Activated CD4-positive, alpha-beta T cell treated with anti-CD3 and anti-CD28 coated beads for 36 hours (primary cell): ENCODE measurements at regions not wholly inside any gene's neighbourhood (a gene's known extent, or its start where the extent isn't known, plus 50 kb on each side); places are given as distances from the start of the nearest gene placed in this dataset.
"Not testable (repeated sequence)": the region's sequence is repeated elsewhere in the genome, so short reads cannot be mapped to it uniquely, and the experiment has no call there.

ENCODE experiments used
- ATAC-seq: fragments of 200-7000 bp; cut with Tn5 transposase; one replicate; pipeline ENCODE4 v1.10.0; 2021; ENCODE audit warnings: mild to moderate bottlenecking, moderate library complexity
- CTCF ChIA-PET: fragments of 350-600 bp; sonication (Branson Sonifier 250); formaldehyde crosslinking; loops from one replicate; lab custom pipeline; 2021; ENCODE audit warnings: antibody characterized with exemption; lab: Charles Lee
- POLR2A ChIA-PET: fragments of 350-600 bp; sonication (Branson Sonifier 250); formaldehyde crosslinking; loops from one replicate; lab custom pipeline; 2021; ENCODE audit warnings: antibody characterized with exemption, inconsistent platforms; lab: Charles Lee
- DNase-seq: peaks from one replicate; pipeline ENCODE4 v3.0.0-alpha.2; 2020
- H3K27ac Mint-ChIP-seq: one replicate; pipeline ENCODE4 v1.8.0; 2021; ENCODE audit warnings: mixed read lengths
- H3K27me3 Mint-ChIP-seq: one replicate; pipeline ENCODE4 v1.8.0; 2021; ENCODE audit warnings: mixed read lengths
- H3K36me3 Mint-ChIP-seq: one replicate; pipeline ENCODE4 v1.8.0; 2021; ENCODE audit warnings: low read depth, mixed read lengths
- H3K4me1 Mint-ChIP-seq: one replicate; pipeline ENCODE4 v1.8.0; 2021; ENCODE audit warnings: mixed read lengths
- H3K4me3 Mint-ChIP-seq: one replicate; pipeline ENCODE4 v1.8.0; 2021; ENCODE audit warnings: mild to moderate bottlenecking, moderate library complexity, mixed read lengths
- H3K9me3 Mint-ChIP-seq: one replicate; pipeline ENCODE4 v1.8.0; 2021; ENCODE audit warnings: low read depth, mixed read lengths
- intact Hi-C, 2 experiments: fragments of 100-400 bp; cut with DNase I in 1 of 2; cut with micrococcal nuclease in 1 of 2; formaldehyde crosslinking; loops; one replicate each; pipeline versions ENCODE4 v1.14.2 to v1.15.1; 2022 to 2024; cut with DNase I, micrococcal nuclease

- peaks cover 1% of the 10 kb centered on the region for H3K9me3 Mint-ChIP-seq
- ChIA-PET POLR2A (no interaction called here), CTCF (no interaction called here)
- H3K36me3 Mint-ChIP-seq = no peaks in the 10 kb centered on the region
- no peak overlapping the region for H3K4me3 Mint-ChIP-seq
- H3K27me3 Mint-ChIP-seq = no peaks in the 10 kb centered on the region
- intact Hi-C loops = no loop called here
- ATAC-seq (no peak), DNase-seq (no peak)
- H3K27ac Mint-ChIP-seq = no peak overlapping the region
- H3K4me1 Mint-ChIP-seq = no peaks in the 10 kb centered on the region
These were observed 240.2 kb upstream of the ZNF608 start for GRCh38 chr5:124986667-124987066.

- ATAC-seq, H3K4me1 Mint-ChIP-seq, H3K36me3 Mint-ChIP-seq, DNase-seq, H3K27ac Mint-ChIP-seq, H3K9me3 Mint-ChIP-seq, CTCF ChIA-PET, intact Hi-C loops, H3K27me3 Mint-ChIP-seq, H3K4me3 Mint-ChIP-seq, POLR2A ChIA-PET: not testable (repeated sequence)
These were observed 241.3 kb upstream of the ZNF608 start for GRCh38 chr5:124987786-124988185.

GRCh38 chr5:124990723-124991122 lies 244.3 kb upstream of the ZNF608 start:
- H3K4me3 Mint-ChIP-seq = no peak overlapping the region
- intact Hi-C loops = no loop called here
- H3K27me3 Mint-ChIP-seq = no peaks in the 10 kb centered on the region
- ChIA-PET CTCF (interaction anchor here (0.7 kb wide), 1 partner anchor 955 kb away, joined by 3 read pairs; no protein-coding TSS in a partner anchor), POLR2A (no interaction called here)
- DNase-seq (no peak), ATAC-seq (no peak)
- no peaks in the 10 kb centered on the region for H3K4me1 Mint-ChIP-seq
- no peak overlapping the region for H3K27ac Mint-ChIP-seq
- no peaks in the 10 kb centered on the region for H3K36me3 Mint-ChIP-seq
- no peaks in the 10 kb centered on the region for H3K9me3 Mint-ChIP-seq

DNA sequence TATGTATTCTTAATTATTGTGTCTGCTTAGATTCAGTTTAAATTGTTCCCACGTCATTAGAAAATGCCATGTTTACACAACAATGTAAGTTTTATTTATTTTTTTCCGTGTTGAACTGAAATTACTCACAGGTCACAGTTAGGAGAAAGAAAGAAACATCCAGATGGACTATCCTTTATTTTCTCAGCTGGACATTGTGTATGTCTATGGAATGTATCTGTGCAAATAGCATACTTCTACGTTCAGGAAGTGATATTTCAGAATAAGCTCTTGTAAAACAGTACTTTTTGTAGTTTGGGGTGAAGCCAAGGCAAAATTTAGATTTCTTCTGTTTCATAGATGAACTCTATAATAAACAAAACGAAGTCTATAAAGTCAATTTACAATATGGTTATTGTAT lies 249.0 kb upstream of the ZNF608 start:
- H3K27me3 Mint-ChIP-seq = no peaks in the 10 kb centered on the region
- no peak overlapping the region for H3K4me3 Mint-ChIP-seq
- intact Hi-C loops = no loop called here
- H3K36me3 Mint-ChIP-seq = no peaks in the 10 kb centered on the region
- H3K27ac Mint-ChIP-seq = no peak overlapping the region
- H3K4me1 Mint-ChIP-seq = no peaks in the 10 kb centered on the region
- ATAC-seq (no peak), DNase-seq (no peak)
- ChIA-PET POLR2A (no interaction called here), CTCF (interaction anchor here (0.5 kb wide), 1 partner anchor 421 kb away, joined by 4 read pairs; no protein-coding TSS in a partner anchor)
- H3K9me3 Mint-ChIP-seq = no peaks in the 10 kb centered on the region

- intact Hi-C loops = no loop called here
- Mint-ChIP-seq H3K4me1 (no peaks in the 10 kb centered on the region), H3K36me3 (no peaks in the 10 kb centered on the region), H3K9me3 (no peaks in the 10 kb centered on the region), H3K4me3 (no peak overlapping the region), H3K27ac (no peak overlapping the region), H3K27me3 (no peaks in the 10 kb centered on the region)
- DNase-seq (no peak), ATAC-seq (no peak)
- POLR2A ChIA-PET = no interaction called here
- CTCF ChIA-PET = no interaction called here
These were observed 249.8 kb upstream of the ZNF608 start for GRCh38 chr5:124996023-124996763.

DNA sequence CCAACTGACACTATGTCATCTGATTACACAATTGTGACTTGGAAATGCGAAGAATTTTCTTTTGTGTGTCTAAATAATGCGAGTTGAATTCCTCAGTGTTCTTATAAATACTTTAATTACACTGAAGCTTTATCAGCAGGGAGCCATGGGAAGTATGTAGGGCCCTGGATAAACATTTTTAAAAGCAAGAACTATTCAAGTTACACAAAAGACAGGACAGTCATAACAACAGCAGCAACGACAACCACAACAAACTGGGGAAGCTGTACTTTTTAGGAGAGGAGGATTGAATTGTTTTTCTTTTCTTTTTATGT lies 250.3 kb upstream of the ZNF608 start:
- POLR2A ChIA-PET = no interaction called here
- no peaks in the 10 kb centered on the region for H3K9me3 Mint-ChIP-seq
- no peaks in the 10 kb centered on the region for H3K4me1 Mint-ChIP-seq
- intact Hi-C loops = no loop called here
- no peaks in the 10 kb centered on the region for H3K36me3 Mint-ChIP-seq
- DNase-seq (no peak), ATAC-seq (no peak)
- CTCF ChIA-PET = no interaction called here
- no peak overlapping the region for H3K27ac Mint-ChIP-seq
- no peaks in the 10 kb centered on the region for H3K27me3 Mint-ChIP-seq
- no peak overlapping the region for H3K4me3 Mint-ChIP-seq

GRCh38 chr5:124997186-124997893 lies 250.9 kb upstream of the ZNF608 start:
- H3K4me1 Mint-ChIP-seq = no peaks in the 10 kb centered on the region

DNA sequence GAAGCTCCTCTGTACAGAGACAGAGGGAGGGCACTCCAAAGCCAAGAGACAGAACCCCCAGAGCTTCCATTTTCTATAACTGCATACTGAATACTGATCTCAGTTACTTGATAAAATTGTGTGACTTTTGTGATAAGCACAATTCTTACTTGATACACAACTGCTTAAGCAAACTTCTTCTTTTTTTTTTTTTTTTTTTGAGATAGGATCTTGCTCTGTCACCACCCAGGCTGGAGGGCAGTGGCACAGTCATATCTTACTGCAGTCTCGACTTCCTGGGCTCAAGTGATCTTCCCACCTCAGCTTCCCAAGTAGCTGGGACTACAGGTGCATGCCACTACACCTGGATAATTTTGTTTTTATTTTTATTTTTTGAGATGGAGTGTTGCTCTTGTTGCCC lies 252.1 kb upstream of the ZNF608 start:
- DNase-seq (no peak), ATAC-seq (no peak)
- H3K36me3 Mint-ChIP-seq = no peaks in the 10 kb centered on the region
- CTCF ChIA-PET = interaction anchor here (0.7 kb wide), 1 partner anchor 359 kb away, joined by 3 read pairs; no protein-coding TSS in a partner anchor
- intact Hi-C loops = no loop called here
- no peaks in the 10 kb centered on the region for H3K9me3 Mint-ChIP-seq
- no peak overlapping the region for H3K27ac Mint-ChIP-seq
- H3K4me3 Mint-ChIP-seq = no peak overlapping the region
- no peaks in the 10 kb centered on the region for H3K27me3 Mint-ChIP-seq
- POLR2A ChIA-PET = no interaction called here
- H3K4me1 Mint-ChIP-seq = no peaks in the 10 kb centered on the region

More at GRCh38 chr5:124997186-124997893, 250.9 kb upstream of the ZNF608 start:
- DNase-seq (no peak), ATAC-seq (no peak)
- ChIA-PET POLR2A (no interaction called here), CTCF (interaction anchor here (0.7 kb wide), 1 partner anchor 360 kb away, joined by 3 read pairs; no protein-coding TSS in a partner anchor)
- intact Hi-C loops = no loop called here
- Mint-ChIP-seq H3K9me3 (no peaks in the 10 kb centered on the region), H3K27me3 (no peaks in the 10 kb centered on the region), H3K36me3 (no peaks in the 10 kb centered on the region), H3K27ac (no peak overlapping the region), H3K4me3 (no peak overlapping the region)

DNA sequence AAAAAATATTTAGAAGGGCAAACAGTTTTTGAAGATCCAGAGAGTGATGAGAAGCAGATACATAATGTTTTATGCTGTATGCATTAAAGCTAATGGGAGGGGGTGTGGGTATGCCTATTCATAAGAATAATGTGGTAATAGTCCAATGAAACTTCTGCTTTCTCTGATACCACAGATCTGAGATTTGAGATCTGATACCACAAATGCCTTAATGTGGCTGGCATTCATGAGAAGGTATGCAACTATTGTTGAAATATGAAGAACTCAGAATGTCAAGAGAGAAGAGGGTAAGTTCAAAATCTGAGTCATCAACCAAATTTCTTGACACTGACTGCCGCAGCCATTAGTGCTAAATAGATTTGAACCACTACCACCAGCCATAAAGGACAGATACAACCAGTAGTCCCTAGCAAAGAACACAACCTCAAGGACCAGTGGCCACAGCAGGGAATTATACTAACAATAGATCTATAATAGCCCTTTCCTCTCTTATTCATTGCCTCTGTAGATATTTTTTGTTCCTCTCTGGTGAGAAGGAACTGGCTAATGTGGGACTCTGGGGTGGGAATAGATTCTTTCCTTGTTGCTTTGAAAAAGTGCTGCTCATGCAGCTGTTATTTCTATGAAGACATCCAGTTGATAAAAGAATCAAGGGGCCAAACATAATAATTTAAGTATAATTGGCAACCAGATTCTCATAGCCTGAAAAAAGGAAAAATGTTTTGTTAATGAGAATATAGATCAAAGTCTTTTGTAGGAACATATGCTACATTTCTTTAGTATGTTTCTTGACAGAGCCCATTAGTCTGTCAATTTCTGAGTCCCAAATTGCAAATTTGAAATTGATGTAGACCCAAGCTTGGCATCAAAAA lies 256.5 kb upstream of the ZNF608 start:
- H3K27me3 Mint-ChIP-seq = no peaks in the 10 kb centered on the region
- ATAC-seq = no peak
- no peak overlapping the region for H3K4me3 Mint-ChIP-seq
- intact Hi-C loops = no loop called here
- no peak for DNase-seq
- H3K9me3 Mint-ChIP-seq = no peaks in the 10 kb centered on the region
- H3K4me1 Mint-ChIP-seq = no peaks in the 10 kb centered on the region
- ChIA-PET CTCF (no interaction called here), POLR2A (no interaction called here)
- no peaks in the 10 kb centered on the region for H3K36me3 Mint-ChIP-seq
- H3K27ac Mint-ChIP-seq = no peak overlapping the region

DNA sequence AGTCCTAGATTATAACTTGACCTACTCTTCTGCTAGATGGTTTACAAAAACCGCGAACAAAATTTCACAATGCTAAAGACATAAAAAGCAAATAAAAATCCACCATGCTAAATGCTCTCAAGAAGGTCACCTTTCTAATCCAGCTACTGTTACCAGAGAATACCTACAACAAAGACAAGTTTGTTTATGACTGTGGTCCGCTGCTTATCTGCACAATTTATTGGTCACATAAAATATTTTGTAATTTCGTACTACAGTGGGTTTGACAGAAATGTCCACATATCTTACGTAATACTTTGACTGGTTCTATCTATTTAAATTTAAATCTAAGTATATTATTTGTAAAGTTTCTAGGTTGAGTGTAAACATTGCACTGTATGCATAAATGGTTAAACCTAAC lies 257.6 kb upstream of the ZNF608 start:
- H3K9me3 Mint-ChIP-seq = no peaks in the 10 kb centered on the region
- no peaks in the 10 kb centered on the region for H3K27me3 Mint-ChIP-seq
- no peak for DNase-seq
- no peak overlapping the region for H3K27ac Mint-ChIP-seq
- ChIA-PET POLR2A (no interaction called here), CTCF (no interaction called here)
- H3K36me3 Mint-ChIP-seq = no peaks in the 10 kb centered on the region
- no peak for ATAC-seq
- intact Hi-C loops = no loop called here
- H3K4me1 Mint-ChIP-seq = no peaks in the 10 kb centered on the region
- H3K4me3 Mint-ChIP-seq = no peak overlapping the region

DNA sequence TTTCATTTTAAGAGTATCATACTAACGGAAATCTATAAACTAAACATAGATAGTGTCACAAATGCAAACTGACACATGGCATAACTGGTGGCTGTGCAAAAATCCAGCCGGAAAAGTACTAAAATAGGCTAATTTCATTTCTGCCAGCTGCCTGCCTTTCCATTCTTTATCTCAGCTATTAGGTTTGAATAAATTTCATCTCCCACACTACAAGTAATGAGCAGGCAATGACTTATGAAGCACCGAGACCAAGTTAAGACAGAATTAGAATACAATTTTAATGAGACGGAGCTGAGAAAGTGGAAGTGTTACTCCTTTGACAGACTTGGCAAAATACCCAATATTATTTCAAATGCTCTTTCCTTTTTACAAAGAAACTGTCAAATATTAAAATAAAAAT lies 258.8 kb upstream of the ZNF608 start:
- no peaks in the 10 kb centered on the region for H3K4me1 Mint-ChIP-seq
- no peak overlapping the region for H3K4me3 Mint-ChIP-seq
- no peaks in the 10 kb centered on the region for H3K36me3 Mint-ChIP-seq
- intact Hi-C loops = no loop called here
- no peak for DNase-seq
- ATAC-seq = no peak
- no peaks in the 10 kb centered on the region for H3K27me3 Mint-ChIP-seq
- CTCF ChIA-PET = no interaction called here
- H3K27ac Mint-ChIP-seq = no peak overlapping the region
- no peaks in the 10 kb centered on the region for H3K9me3 Mint-ChIP-seq
- POLR2A ChIA-PET = no interaction called here
